Tongue (tissue), 1 donor: ENCODE measurements at regions not wholly inside any gene's neighbourhood (a gene's known extent, or its start where the extent isn't known, plus 50 kb on each side); places are given as distances from the start of the nearest gene placed in this dataset.
"Not testable (repeated sequence)": the region's sequence is repeated elsewhere in the genome, so short reads cannot be mapped to it uniquely, and the experiment has no call there.

Experiments
- DNase-seq: peaks from one replicate; pipeline ENCODE4 v3.0.0-alpha.2; 2015

GRCh38 chr17:71099003-71099714 is 929.8 kb downstream of the KCNJ2 start:
- no peak for DNase-seq

- no peak for DNase-seq
Measured at GRCh38 chr17:71102777-71103176, 933.4 kb downstream of the KCNJ2 start.

GRCh38 chr17:71104225-71104624 is 934.9 kb downstream of the KCNJ2 start:
- DNase-seq = no peak

GRCh38 chr17:71106056-71106455 is 936.7 kb downstream of the KCNJ2 start:
- not testable (repeated sequence) for DNase-seq

GRCh38 chr17:71107136-71107535 is 937.8 kb downstream of the KCNJ2 start:
- no peak for DNase-seq

GRCh38 chr17:71109697-71110096 is 940.4 kb downstream of the KCNJ2 start:
- no peak for DNase-seq

GRCh38 chr17:71110326-71110725 is 941.0 kb downstream of the KCNJ2 start:
- no peak for DNase-seq

GRCh38 chr17:71111460-71111859 is 942.1 kb downstream of the KCNJ2 start:
- DNase-seq = no peak

GRCh38 chr17:71111934-71112333 is 942.6 kb downstream of the KCNJ2 start:
- DNase-seq = peak; percentile 10

- no peak for DNase-seq
Measured at GRCh38 chr17:71113347-71113746, 944.0 kb downstream of the KCNJ2 start.

- DNase-seq = no peak
Measured at GRCh38 chr17:71114911-71115668, 945.8 kb downstream of the KCNJ2 start.

GRCh38 chr17:71115669-71115972 is 946.3 kb downstream of the KCNJ2 start:
- no peak for DNase-seq

- DNase-seq = no peak
Measured at GRCh38 chr17:71117466-71117865, 948.1 kb downstream of the KCNJ2 start.

- peak; percentile 35 for DNase-seq
Measured at GRCh38 chr17:71118039-71118438, 948.7 kb downstream of the KCNJ2 start.

GRCh38 chr17:71127416-71127815 is 958.1 kb downstream of the KCNJ2 start:
- DNase-seq = no peak

- DNase-seq = no peak
Measured at GRCh38 chr17:71142333-71142732, 973.0 kb downstream of the KCNJ2 start.

- DNase-seq = no peak
Measured at GRCh38 chr17:71145486-71145885, 975.3 kb upstream of the SOX9 start.

- DNase-seq = no peak
Measured at GRCh38 chr17:71147906-71148305, 972.9 kb upstream of the SOX9 start.

GRCh38 chr17:71149607-71150006 is 971.2 kb upstream of the SOX9 start:
- DNase-seq = no peak

GRCh38 chr17:71157297-71157696 is 963.5 kb upstream of the SOX9 start:
- DNase-seq = no peak

- DNase-seq = no peak
Measured at GRCh38 chr17:71158437-71158836, 962.4 kb upstream of the SOX9 start.

- peak; percentile 48 for DNase-seq
Measured at GRCh38 chr17:71163121-71163812, 957.6 kb upstream of the SOX9 start.

GRCh38 chr17:71163813-71164122 is 957.1 kb upstream of the SOX9 start:
- DNase-seq = no peak

GRCh38 chr17:71164561-71164960 is 956.3 kb upstream of the SOX9 start:
- DNase-seq = no peak
